ENCODE measurements at regions not wholly inside any gene's neighbourhood (a gene's known extent, or its start where the extent isn't known, plus 50 kb on each side); places are given as distances from the start of the nearest gene placed in this dataset.

- Histone ChIP-seq H4K20me1 (ENCODE audit: low read length) (no peaks in the 10 kb centered on the region), H3K9me2 (replicated peaks; ENCODE audit: low read length) (no peaks in the 10 kb centered on the region)
- CTCF ChIA-PET: no interaction called here
These were observed 265.3 kb downstream of the ENC1 start for GRCh38 chr5:74375271-74375670.

GRCh38 chr5:74374656-74375055, 265.9 kb downstream of the ENC1 start:
- Histone ChIP-seq H2AFZ (ENCODE audit: low read length) (no peak overlapping the region), H3K27ac (ENCODE audit: low read length) (no peak overlapping the region), H3K4me3 (ENCODE audit: low read length) (no peak overlapping the region), H3K4me1 (ENCODE audit: insufficient read depth, low read length) (no peaks in the 10 kb centered on the region), H3K9me3 (ENCODE audit: low read length) (no peaks in the 10 kb centered on the region), H3K4me2 (ENCODE audit: low read length) (no peak overlapping the region), H3K27me3 (ENCODE audit: low read length) (no peaks in the 10 kb centered on the region), H3F3A (ENCODE audit: low read length, unreplicated experiment) (no peaks in the 10 kb centered on the region), H3K36me3 (ENCODE audit: low read depth, low read length) (no peaks in the 10 kb centered on the region), H3K9me2 (replicated peaks; ENCODE audit: low read length) (no peaks in the 10 kb centered on the region), H3K79me2 (ENCODE audit: low read length) (no peaks in the 10 kb centered on the region), H4K20me1 (ENCODE audit: low read length) (no peaks in the 10 kb centered on the region), H3K9ac (ENCODE audit: low read length) (no peak overlapping the region)
- BruUV-seq (replicated peaks): no TSS peak
- CTCF ChIA-PET: no interaction called here
- ATAC-seq (no peak), DNase-seq (no peak)
- intact Hi-C loops (cut with micrococcal nuclease): no loop called here
- POLR2A ChIA-PET (ENCODE audit: unreplicated experiment): no interaction called here
- TF ChIP-seq EZH2phosphoT487 (IDR thresholded peaks at IDR 0.05; ENCODE audit: borderline replicate concordance, low read length): no peak
- no peak for TF ChIP-seq CTCF (conservative IDR thresholded peaks at IDR 0.05; ENCODE audit: low read depth, low read length)
- no peak for TF ChIP-seq EZH2 (IDR thresholded peaks at IDR 0.05; ENCODE audit: low read length, unreplicated experiment)

More at GRCh38 chr5:74375271-74375670, 265.3 kb downstream of the ENC1 start:
- TF ChIP-seq CTCF (conservative IDR thresholded peaks at IDR 0.05; ENCODE audit: low read depth, low read length): no peak
- no peak for TF ChIP-seq EZH2 (IDR thresholded peaks at IDR 0.05; ENCODE audit: low read length, unreplicated experiment)
- TF ChIP-seq EZH2phosphoT487 (IDR thresholded peaks at IDR 0.05; ENCODE audit: borderline replicate concordance, low read length): no peak
- Histone ChIP-seq H3K9me3 (ENCODE audit: low read length) (no peaks in the 10 kb centered on the region), H3K4me3 (ENCODE audit: low read length) (no peak overlapping the region), H2AFZ (ENCODE audit: low read length) (no peak overlapping the region), H3K79me2 (ENCODE audit: low read length) (no peaks in the 10 kb centered on the region), H3K27ac (ENCODE audit: low read length) (no peak overlapping the region), H3K27me3 (ENCODE audit: low read length) (no peaks in the 10 kb centered on the region), H3K4me1 (ENCODE audit: insufficient read depth, low read length) (no peaks in the 10 kb centered on the region), H3K9ac (ENCODE audit: low read length) (no peak overlapping the region), H3F3A (ENCODE audit: low read length, unreplicated experiment) (no peaks in the 10 kb centered on the region), H3K4me2 (ENCODE audit: low read length) (no peak overlapping the region), H3K36me3 (ENCODE audit: low read depth, low read length) (no peaks in the 10 kb centered on the region)
- POLR2A ChIA-PET (ENCODE audit: unreplicated experiment): no interaction called here
- ATAC-seq (no peak), DNase-seq (peak; percentile 2)
- BruUV-seq (replicated peaks): no TSS peak
- intact Hi-C loops (cut with micrococcal nuclease): no loop called here

GRCh38 chr5:74373076-74373475, 267.5 kb downstream of the ENC1 start:
- no peaks in the 10 kb centered on the region for H3K9me2 ChIP-seq (replicated peaks; ENCODE audit: low read length)
- H3K27ac ChIP-seq (ENCODE audit: low read length): no peak overlapping the region
- no peaks in the 10 kb centered on the region for H3K79me2 ChIP-seq (ENCODE audit: low read length)
- DNase-seq (no peak), ATAC-seq (no peak)
- H3K36me3 ChIP-seq (ENCODE audit: low read depth, low read length): no peaks in the 10 kb centered on the region
- H3F3A ChIP-seq (ENCODE audit: low read length, unreplicated experiment): no peaks in the 10 kb centered on the region
- no peaks in the 10 kb centered on the region for H3K9me3 ChIP-seq (ENCODE audit: low read length)
- no peaks in the 10 kb centered on the region for H4K20me1 ChIP-seq (ENCODE audit: low read length)
- no peaks in the 10 kb centered on the region for H3K27me3 ChIP-seq (ENCODE audit: low read length)
- no peak for TF ChIP-seq EZH2phosphoT487 (IDR thresholded peaks at IDR 0.05; ENCODE audit: borderline replicate concordance, low read length)
- TF ChIP-seq CTCF (conservative IDR thresholded peaks at IDR 0.05; ENCODE audit: low read depth, low read length): no peak
- no peak for TF ChIP-seq EZH2 (IDR thresholded peaks at IDR 0.05; ENCODE audit: low read length, unreplicated experiment)
- H3K4me2 ChIP-seq (ENCODE audit: low read length): no peak overlapping the region
- H3K4me3 ChIP-seq (ENCODE audit: low read length): no peak overlapping the region
- ChIA-PET POLR2A (ENCODE audit: unreplicated experiment) (no interaction called here), CTCF (no interaction called here)
- H3K4me1 ChIP-seq (ENCODE audit: insufficient read depth, low read length): no peaks in the 10 kb centered on the region
- intact Hi-C loops (cut with micrococcal nuclease): no loop called here
- H2AFZ ChIP-seq (ENCODE audit: low read length): no peak overlapping the region
- no TSS peak for BruUV-seq (replicated peaks)
- no peak overlapping the region for H3K9ac ChIP-seq (ENCODE audit: low read length)
